Fibroblast of mammary gland (primary cell): ENCODE measurements at regions not wholly inside any gene's neighbourhood (a gene's known extent, or its start where the extent isn't known, plus 50 kb on each side); places are given as distances from the start of the nearest gene placed in this dataset.

Experiments used
- DNase-seq: peaks from one replicate; pipeline ENCODE4 v3.0.0-alpha.2; 2010; ENCODE audit warnings: low read depth
- H3K4me3 ChIP-seq: 2 replicates; pipeline ENCODE4 v1.5.1; 2011; ENCODE audit warnings: low read depth, mild to moderate bottlenecking, low read length, moderate library complexity; ENCODE audit not compliant: control insufficient read depth
- CTCF ChIP-seq: conservative IDR thresholded peaks from 2 replicates; pipeline ENCODE4 v1.5.1; 2011; ENCODE audit warnings: low read depth, low read length, inconsistent platforms; ENCODE audit not compliant: control insufficient read depth, insufficient read depth

GRCh38 chr10:4736183-4736582 lies 89.8 kb upstream of the AKR1E2 start:
- no peak for TF ChIP-seq CTCF
- no peak overlapping the region for H3K4me3 ChIP-seq

GRCh38 chr10:4733843-4734224 lies 92.2 kb upstream of the AKR1E2 start:
- H3K4me3 ChIP-seq, result no peak overlapping the region
- DNase-seq, result no peak
- no peak for TF ChIP-seq CTCF

More at GRCh38 chr10:4736183-4736582, 89.8 kb upstream of the AKR1E2 start:
- no peak for DNase-seq

GRCh38 chr10:4733150-4733842 lies 92.7 kb upstream of the AKR1E2 start:
- no peak overlapping the region for H3K4me3 ChIP-seq
- TF ChIP-seq CTCF, result no peak
- no peak for DNase-seq

DNA sequence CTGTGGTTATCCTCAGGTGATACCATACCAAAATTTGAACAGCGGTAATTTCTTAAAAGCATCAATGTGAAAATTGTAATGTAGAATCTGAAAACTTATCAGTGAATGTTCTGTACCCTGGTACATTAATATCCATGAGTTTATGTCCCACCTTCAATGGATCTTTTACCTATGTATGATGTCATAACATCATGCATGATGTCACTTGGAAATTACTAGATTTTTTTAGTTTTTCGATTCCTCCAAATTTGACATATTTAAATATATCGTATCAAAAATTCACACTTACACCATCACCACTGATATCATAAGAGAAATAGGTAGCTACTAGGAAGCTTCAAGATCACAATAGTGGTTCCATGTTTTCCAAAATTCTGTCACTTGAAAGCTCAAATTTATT lies 95.0 kb upstream of the AKR1E2 start:
- H3K4me3 ChIP-seq, result no peak overlapping the region

DNA sequence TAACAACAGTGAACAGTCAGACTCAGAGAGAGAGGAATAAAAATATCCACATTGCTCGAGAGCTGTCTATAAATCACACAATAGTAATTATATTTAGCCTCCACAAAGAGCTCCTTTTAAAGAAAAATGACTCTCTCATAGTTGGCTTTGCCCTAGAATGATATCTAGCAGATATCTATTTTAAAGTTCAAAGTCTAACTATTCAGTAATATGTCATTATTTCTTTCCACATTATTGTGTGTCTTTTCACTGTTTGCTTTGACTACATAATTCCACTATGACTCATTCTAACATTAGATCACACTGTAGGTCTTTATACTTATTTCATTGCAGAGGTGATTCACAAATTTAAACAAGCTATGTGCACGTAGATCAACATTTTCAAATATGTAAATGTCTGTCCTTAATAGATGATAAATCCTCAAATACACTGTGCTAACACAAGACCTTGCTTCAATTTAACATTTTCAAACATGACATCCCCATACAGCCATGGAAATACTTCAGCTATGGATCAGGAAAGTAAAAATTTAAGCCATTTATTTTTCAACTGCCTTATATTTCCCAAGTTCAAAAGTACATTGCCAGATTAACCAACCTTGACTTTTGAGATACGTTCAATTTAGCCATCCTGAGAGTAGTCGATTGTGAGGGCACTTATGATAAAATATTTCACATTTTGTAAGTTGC lies 99.9 kb upstream of the AKR1E2 start:
- TF ChIP-seq CTCF, result no peak
- peak; percentile 89 for DNase-seq
- H3K4me3 ChIP-seq, result no peak overlapping the region

More for the DNA sequence above, 95.0 kb upstream of the AKR1E2 start:
- DNase-seq, result no peak
- no peak for TF ChIP-seq CTCF

DNA sequence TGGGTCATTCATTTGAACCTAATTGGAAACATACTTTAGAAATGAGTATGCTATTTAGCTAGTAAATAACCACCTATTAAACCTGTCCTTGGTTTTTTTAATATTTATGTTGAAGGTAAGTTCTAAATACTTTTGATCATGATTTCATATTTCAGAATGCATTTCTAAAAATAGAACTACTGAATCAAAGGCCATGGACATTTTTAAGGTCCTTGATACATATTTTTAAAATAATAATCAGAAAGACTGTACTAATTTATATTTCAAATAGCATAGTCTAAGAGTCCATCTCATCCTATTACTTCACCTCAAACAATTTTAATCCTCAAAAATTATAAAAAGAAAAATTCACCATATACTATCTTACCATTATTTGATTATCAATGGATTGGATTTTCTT lies 102.1 kb upstream of the AKR1E2 start:
- no peak overlapping the region for H3K4me3 ChIP-seq
- TF ChIP-seq CTCF, result no peak
- DNase-seq, result no peak
